ENCODE measurements at regions not wholly inside any gene's neighbourhood (a gene's known extent, or its start where the extent isn't known, plus 50 kb on each side); places are given as distances from the start of the nearest gene placed in this dataset.

- DNase-seq (ENCODE audit: low read depth, low spot score), result no peak
Measured at GRCh38 chrX:109312757-109313156, 169.1 kb downstream of the GUCY2F start.

- DNase-seq (ENCODE audit: low read depth, low spot score), result no peak
Measured at GRCh38 chrX:109310031-109310430, 171.9 kb downstream of the GUCY2F start.

- no peak for DNase-seq (ENCODE audit: low read depth, low spot score)
Measured at GRCh38 chrX:109301177-109301576, 180.7 kb downstream of the GUCY2F start.

- DNase-seq (ENCODE audit: low read depth, low spot score), result no peak
Measured at GRCh38 chrX:109300415-109300814, 181.5 kb downstream of the GUCY2F start.

GRCh38 chrX:109299091-109299490 is 182.8 kb downstream of the GUCY2F start:
- DNase-seq (ENCODE audit: low read depth, low spot score), result peak; percentile 1

GRCh38 chrX:109294097-109294814 is 187.6 kb downstream of the GUCY2F start:
- no peak for DNase-seq (ENCODE audit: low read depth, low spot score)

- no peak for DNase-seq (ENCODE audit: low read depth, low spot score)
Measured at GRCh38 chrX:109283870-109284269, 198.0 kb downstream of the GUCY2F start.

GRCh38 chrX:109281483-109282275 is 200.2 kb downstream of the GUCY2F start:
- no peak for DNase-seq (ENCODE audit: low read depth, low spot score)

- DNase-seq (ENCODE audit: low read depth, low spot score), result no peak
Measured at GRCh38 chrX:109274806-109275205, 207.1 kb downstream of the GUCY2F start.

- DNase-seq (ENCODE audit: low read depth, low spot score), result no peak
Measured at GRCh38 chrX:109270580-109271484, 211.1 kb downstream of the GUCY2F start.

GRCh38 chrX:109268340-109268739 is 213.5 kb downstream of the GUCY2F start:
- no peak for DNase-seq (ENCODE audit: low read depth, low spot score)

GRCh38 chrX:109266034-109266433 is 215.9 kb downstream of the GUCY2F start:
- no peak for DNase-seq (ENCODE audit: low read depth, low spot score)

- no peak for DNase-seq (ENCODE audit: low read depth, low spot score)
Measured at GRCh38 chrX:109264878-109265277, 217.0 kb downstream of the GUCY2F start.

GRCh38 chrX:109261279-109261678 is 220.6 kb downstream of the GUCY2F start:
- no peak for DNase-seq (ENCODE audit: low read depth, low spot score)

- no peak for DNase-seq (ENCODE audit: low read depth, low spot score)
Measured at GRCh38 chrX:109252789-109253188, 229.1 kb downstream of the GUCY2F start.

- no peak for DNase-seq (ENCODE audit: low read depth, low spot score)
Measured at GRCh38 chrX:109218761-109219160, 263.1 kb downstream of the GUCY2F start.

GRCh38 chrX:109199726-109200125 is 282.2 kb downstream of the GUCY2F start:
- no peak for DNase-seq (ENCODE audit: low read depth, low spot score)

GRCh38 chrX:109190542-109190941 is 291.3 kb downstream of the GUCY2F start:
- DNase-seq (ENCODE audit: low read depth, low spot score), result no peak

- no peak for DNase-seq (ENCODE audit: low read depth, low spot score)
Measured at GRCh38 chrX:109187473-109188168, 294.3 kb downstream of the GUCY2F start.

GRCh38 chrX:109186939-109187338 is 294.9 kb downstream of the GUCY2F start:
- no peak for DNase-seq (ENCODE audit: low read depth, low spot score)

- no peak for DNase-seq (ENCODE audit: low read depth, low spot score)
Measured at GRCh38 chrX:109184506-109185139, 297.3 kb downstream of the GUCY2F start.

Data from brain pericyte (primary cell).